Activated naive CD4-positive, alpha-beta T cell treated with anti-CD3 and anti-CD28 coated beads for 36 hours (primary cell): ENCODE measurements at regions not wholly inside any gene's neighbourhood (a gene's known extent, or its start where the extent isn't known, plus 50 kb on each side); places are given as distances from the start of the nearest gene placed in this dataset.
"Not testable (repeated sequence)": the region's sequence is repeated elsewhere in the genome, so short reads cannot be mapped to it uniquely, and the experiment has no call there.

ENCODE experiments used
- CTCF ChIA-PET: fragments of 350-600 bp; sonication (Branson Sonifier 250); formaldehyde crosslinking; loops from one replicate; lab custom pipeline; 2021; ENCODE audit warnings: antibody characterized with exemption; lab: Charles Lee
- DNase-seq: peaks from one replicate; pipeline ENCODE4 v3.0.0-alpha.2; 2020
- H3K27ac Mint-ChIP-seq: one replicate; pipeline ENCODE4 v1.8.0; 2021; ENCODE audit warnings: mild to moderate bottlenecking, mixed read lengths
- H3K27me3 Mint-ChIP-seq: one replicate; pipeline ENCODE4 v1.8.0; 2021; ENCODE audit warnings: low read depth, mixed read lengths
- H3K36me3 Mint-ChIP-seq: one replicate; pipeline ENCODE4 v1.8.0; 2021; ENCODE audit warnings: low read depth, mixed read lengths
- H3K4me1 Mint-ChIP-seq: one replicate; pipeline ENCODE4 v1.8.0; 2021; ENCODE audit warnings: low read depth, mixed read lengths
- H3K4me3 Mint-ChIP-seq: one replicate; pipeline ENCODE4 v1.8.0; 2021; ENCODE audit warnings: mild to moderate bottlenecking, moderate library complexity, mixed read lengths
- H3K9me3 Mint-ChIP-seq: one replicate; pipeline ENCODE4 v1.8.0; 2021; ENCODE audit warnings: mixed read lengths
- intact Hi-C: fragments of 100-400 bp; cut with micrococcal nuclease; formaldehyde crosslinking; loops from one replicate; pipeline ENCODE4 v1.15.1; 2023

DNA sequence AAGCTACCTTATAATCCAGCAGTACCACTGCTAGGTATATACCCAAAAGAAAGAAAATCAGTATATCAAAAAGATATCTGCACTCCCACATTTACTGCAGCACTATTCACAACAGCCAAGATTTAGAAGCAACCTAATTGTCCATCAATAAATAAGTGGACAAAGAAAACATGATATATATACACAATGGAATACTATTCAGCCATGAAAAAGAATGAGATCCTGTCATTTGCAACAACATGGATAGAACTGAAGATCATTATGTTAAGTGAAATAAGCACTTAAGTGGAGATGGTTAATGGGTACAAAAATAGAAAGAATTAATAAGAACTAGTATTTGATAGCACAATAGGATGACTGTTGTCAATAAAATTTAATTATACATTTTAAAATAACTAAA is 90.7 kb upstream of the PKN2 start:
- intact Hi-C loops, result no loop called here
- CTCF ChIA-PET, result interaction anchor here (0.6 to 1.6 kb wide), 4 partner anchors 11 to 417 kb away, joined by 3 read pairs; no protein-coding TSS in a partner anchor
- H3K9me3 Mint-ChIP-seq, result peaks cover 13% of the 10 kb centered on the region

DNA sequence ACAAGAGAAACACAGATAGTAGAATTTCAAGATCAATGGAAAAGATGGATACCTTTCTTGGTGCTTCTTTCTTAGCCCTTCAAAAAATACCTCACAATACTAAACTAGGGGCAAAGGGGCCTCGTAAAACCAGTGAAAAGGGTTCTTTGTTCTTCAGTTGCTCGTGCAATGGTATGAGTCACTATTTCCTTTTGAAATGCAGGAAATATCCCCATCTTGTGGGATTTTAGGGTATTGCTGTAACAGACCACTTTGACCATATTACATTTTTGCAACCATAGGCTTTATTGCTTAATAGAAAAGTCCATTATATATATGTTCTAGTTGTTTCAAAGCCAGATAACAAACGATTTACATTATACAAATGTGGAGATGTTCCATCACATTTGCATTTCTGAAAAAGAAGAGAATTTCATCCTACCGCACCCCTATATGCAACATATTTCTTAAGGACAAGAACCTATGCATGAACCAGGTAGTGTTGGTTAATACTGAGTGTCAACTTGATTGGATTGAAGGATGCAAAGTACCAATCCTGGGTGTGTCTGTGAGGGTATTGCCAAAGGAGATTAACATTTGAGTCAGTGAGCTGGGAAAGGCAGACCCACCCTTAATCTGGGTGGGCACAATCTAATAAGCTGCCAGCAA is 88.6 kb upstream of the PKN2 start:
- DNase-seq, result no peak
- intact Hi-C loops, result loop anchor here (1.0 to 2.0 kb wide), 3 partner anchors 415 to 1303 kb away; no protein-coding TSS in a partner anchor
- peaks cover 4% of the 10 kb centered on the region for H3K4me1 Mint-ChIP-seq
- peaks cover 1% of the 10 kb centered on the region for H3K36me3 Mint-ChIP-seq
- no peak overlapping the region for H3K27ac Mint-ChIP-seq
- H3K27me3 Mint-ChIP-seq, result peaks cover 3% of the 10 kb centered on the region
- peaks cover 9% of the 10 kb centered on the region for H3K9me3 Mint-ChIP-seq
- H3K4me3 Mint-ChIP-seq, result no peak overlapping the region
- CTCF ChIA-PET, result interaction anchor here (0.6 to 1.7 kb wide), 4 partner anchors 9 to 417 kb away, joined by 4 to 5 read pairs (median 4); no protein-coding TSS in a partner anchor

More for the DNA sequence above, 90.7 kb upstream of the PKN2 start:
- H3K4me1 Mint-ChIP-seq, result peaks cover 4% of the 10 kb centered on the region
- no peak overlapping the region for H3K27ac Mint-ChIP-seq
- peaks cover 1% of the 10 kb centered on the region for H3K36me3 Mint-ChIP-seq
- H3K27me3 Mint-ChIP-seq, result peaks cover 6% of the 10 kb centered on the region
- no peak for DNase-seq
- no peak overlapping the region for H3K4me3 Mint-ChIP-seq

DNA sequence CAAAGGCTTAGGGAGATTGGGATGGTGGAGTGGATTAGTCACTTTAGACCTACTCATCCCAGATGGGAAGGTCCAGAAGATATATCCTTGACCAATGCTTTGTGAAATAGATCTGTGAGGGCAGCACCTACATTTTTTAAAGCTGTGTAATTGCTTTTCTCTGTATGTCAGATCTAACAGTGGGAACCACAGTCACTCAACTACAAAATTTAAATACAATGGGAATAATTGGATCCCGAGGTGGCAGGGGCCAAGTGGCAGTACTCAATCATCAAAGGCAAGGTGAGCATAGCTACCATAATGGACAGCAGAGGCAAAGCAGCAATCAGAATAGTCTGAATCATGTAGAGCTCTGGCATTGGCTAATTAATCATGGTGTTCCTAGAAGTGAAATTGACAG is 86.1 kb upstream of the PKN2 start:
- H3K9me3 Mint-ChIP-seq, H3K4me1 Mint-ChIP-seq, H3K27ac Mint-ChIP-seq, H3K4me3 Mint-ChIP-seq, intact Hi-C loops, H3K36me3 Mint-ChIP-seq, H3K27me3 Mint-ChIP-seq, DNase-seq: not testable (repeated sequence)
- CTCF ChIA-PET, result interaction anchor here (0.8 to 0.9 kb wide), 2 partner anchors 406 to 417 kb away, joined by 3 to 4 read pairs; no protein-coding TSS in a partner anchor

DNA sequence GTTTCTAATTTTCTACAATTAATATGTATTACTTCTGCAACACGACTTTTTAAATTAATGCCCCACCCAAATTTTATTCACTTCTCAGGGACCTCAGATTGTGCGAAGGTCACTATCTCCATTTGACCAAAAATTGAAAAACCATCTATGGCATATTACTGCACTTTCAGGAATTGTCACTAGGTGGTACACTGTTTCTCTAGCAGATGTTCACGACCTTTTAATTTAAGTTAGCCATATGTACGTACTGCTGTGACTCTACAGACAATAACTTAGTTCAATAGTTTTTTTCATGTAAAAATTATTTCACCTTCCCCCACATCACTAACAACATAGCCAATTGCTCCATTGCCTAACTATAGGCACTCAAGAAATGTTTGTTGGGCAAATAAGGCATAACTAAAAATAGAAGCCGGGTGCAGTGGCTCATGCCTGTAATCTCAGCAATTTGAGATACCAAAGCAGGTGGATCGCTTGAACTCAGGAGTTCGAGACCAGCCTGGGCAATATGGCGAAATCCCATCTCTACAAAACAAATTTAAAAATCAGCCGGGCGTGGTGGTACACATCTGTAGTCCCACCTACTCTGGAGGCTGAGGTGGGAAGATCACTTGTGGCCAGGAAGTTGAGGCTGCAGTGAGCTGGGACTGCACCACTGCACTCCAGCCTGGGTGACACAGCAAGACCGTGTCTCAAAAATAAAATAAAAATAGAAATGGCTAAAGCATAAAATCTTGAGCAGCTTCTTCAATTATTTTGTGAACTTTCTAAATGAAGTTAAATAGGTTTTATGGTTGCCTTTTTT is 75.7 kb upstream of the PKN2 start:
- intact Hi-C loops, result loop anchor here (1.0 kb wide), 1 partner anchor 269 kb away; no protein-coding TSS in a partner anchor
- Mint-ChIP-seq H3K4me1 (no peaks in the 10 kb centered on the region), H3K27me3 (no peaks in the 10 kb centered on the region), H3K36me3 (no peaks in the 10 kb centered on the region), H3K9me3 (no peaks in the 10 kb centered on the region), H3K4me3 (no peak overlapping the region), H3K27ac (no peak overlapping the region)
- DNase-seq, result no peak
- CTCF ChIA-PET, result interaction anchor here (0.7 to 1.4 kb wide), 3 partner anchors 14 to 96 kb away, joined by 3 read pairs; no protein-coding TSS in a partner anchor

DNA sequence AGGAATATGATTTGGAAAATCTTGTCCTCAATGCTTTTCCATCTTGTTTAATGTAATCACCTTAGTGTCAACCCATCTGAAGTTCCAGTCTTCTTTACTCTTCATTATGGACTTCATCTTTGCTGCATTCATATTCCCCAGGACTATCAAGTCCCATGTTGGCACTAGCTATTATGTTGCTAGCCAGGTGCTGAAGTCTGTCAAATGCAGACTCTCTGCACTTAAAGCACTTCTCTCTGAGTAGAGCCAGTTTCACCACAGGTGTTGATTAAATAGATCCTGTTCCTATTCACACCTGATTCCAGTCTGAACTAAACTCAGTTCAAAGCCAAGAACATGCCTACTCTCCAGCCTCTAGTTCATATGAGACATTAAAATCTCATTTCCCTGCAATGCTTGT is 75.0 kb upstream of the PKN2 start:
- H3K9me3 Mint-ChIP-seq, result no peaks in the 10 kb centered on the region
- no peak for DNase-seq
- H3K27ac Mint-ChIP-seq, result no peak overlapping the region
- H3K4me1 Mint-ChIP-seq, result no peaks in the 10 kb centered on the region
- no peak overlapping the region for H3K4me3 Mint-ChIP-seq
- no peaks in the 10 kb centered on the region for H3K27me3 Mint-ChIP-seq
- intact Hi-C loops, result no loop called here
- H3K36me3 Mint-ChIP-seq, result no peaks in the 10 kb centered on the region
- CTCF ChIA-PET, result interaction anchor here (0.7 to 1.4 kb wide), 3 partner anchors 13 to 97 kb away, joined by 3 read pairs; no protein-coding TSS in a partner anchor

DNA sequence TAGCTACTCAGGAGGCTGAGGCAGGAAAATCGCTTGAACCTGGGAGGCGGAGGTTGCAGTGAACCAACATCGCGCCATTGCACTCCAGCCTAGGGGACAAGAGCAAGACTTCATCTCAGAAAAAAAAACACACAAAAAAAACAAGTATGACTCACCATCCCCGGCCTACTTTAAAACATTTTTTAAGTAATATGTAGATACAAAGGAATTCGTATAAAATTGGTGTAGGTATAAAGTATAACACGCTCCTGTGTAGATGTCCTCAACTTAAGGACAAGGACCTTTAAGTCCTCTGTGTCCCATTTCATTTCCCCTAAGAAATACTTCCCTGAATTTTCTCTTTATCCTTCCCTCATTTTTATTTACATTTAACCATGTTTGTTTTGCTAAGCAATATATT is 73.4 kb upstream of the PKN2 start:
- CTCF ChIA-PET, result no interaction called here
- intact Hi-C loops, result no loop called here
- H3K27ac Mint-ChIP-seq, result no peak overlapping the region
- H3K4me1 Mint-ChIP-seq, result no peaks in the 10 kb centered on the region
- H3K4me3 Mint-ChIP-seq, result no peak overlapping the region
- no peaks in the 10 kb centered on the region for H3K9me3 Mint-ChIP-seq
- no peaks in the 10 kb centered on the region for H3K27me3 Mint-ChIP-seq
- DNase-seq, result no peak
- H3K36me3 Mint-ChIP-seq, result no peaks in the 10 kb centered on the region

DNA sequence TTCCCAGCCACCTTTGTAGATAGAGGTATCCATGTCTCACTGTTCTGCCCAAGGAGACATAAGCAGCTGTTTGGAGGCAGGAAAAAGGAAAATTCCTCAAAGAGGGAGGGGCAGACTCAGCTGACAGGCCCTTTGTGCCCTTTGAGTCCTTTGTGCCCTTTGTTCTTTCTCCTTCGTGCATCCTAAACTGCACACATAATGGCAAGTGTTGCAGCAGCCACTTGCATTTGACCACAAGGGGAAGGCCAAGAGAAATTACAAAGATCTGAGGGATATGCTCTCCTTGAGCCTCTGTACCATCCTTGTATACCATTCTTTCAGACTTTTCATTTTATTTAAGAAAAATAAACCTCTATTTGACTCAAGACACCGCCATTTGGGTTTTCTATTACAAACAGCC is 71.8 kb upstream of the PKN2 start:
- H3K36me3 Mint-ChIP-seq, result no peaks in the 10 kb centered on the region
- DNase-seq, result no peak
- H3K9me3 Mint-ChIP-seq, result peaks cover 2% of the 10 kb centered on the region
- no peak overlapping the region for H3K4me3 Mint-ChIP-seq
- H3K4me1 Mint-ChIP-seq, result no peaks in the 10 kb centered on the region
- CTCF ChIA-PET, result interaction anchor here (0.6 kb wide), 1 partner anchor 251 kb away, joined by 4 read pairs; no protein-coding TSS in a partner anchor
- H3K27me3 Mint-ChIP-seq, result no peaks in the 10 kb centered on the region
- intact Hi-C loops, result no loop called here
- H3K27ac Mint-ChIP-seq, result no peak overlapping the region

DNA sequence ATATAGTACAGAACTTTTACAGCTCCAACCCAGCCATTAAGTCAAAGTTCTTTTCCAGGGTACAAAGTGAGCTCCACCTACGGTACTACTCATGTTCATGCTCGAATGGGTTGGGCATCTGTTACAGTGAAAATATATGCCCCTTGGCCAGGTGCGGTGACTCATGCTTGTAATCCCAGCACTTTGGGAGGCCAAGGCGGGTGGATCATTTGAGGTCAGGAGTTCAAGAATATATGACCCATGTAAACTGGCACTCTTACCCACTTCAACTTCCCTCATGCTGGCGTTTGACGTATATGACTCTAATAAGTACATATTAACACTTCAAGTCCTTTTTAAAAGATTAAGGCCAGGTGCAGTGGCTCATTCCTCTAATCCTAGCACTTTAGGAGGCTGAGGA is 71.3 kb upstream of the PKN2 start:
- DNase-seq, result no peak
- Mint-ChIP-seq H3K4me1 (no peaks in the 10 kb centered on the region), H3K27ac (no peak overlapping the region), H3K9me3 (peaks cover 4% of the 10 kb centered on the region), H3K36me3 (no peaks in the 10 kb centered on the region), H3K27me3 (no peaks in the 10 kb centered on the region), H3K4me3 (no peak overlapping the region)
- CTCF ChIA-PET, result no interaction called here
- intact Hi-C loops, result no loop called here

DNA sequence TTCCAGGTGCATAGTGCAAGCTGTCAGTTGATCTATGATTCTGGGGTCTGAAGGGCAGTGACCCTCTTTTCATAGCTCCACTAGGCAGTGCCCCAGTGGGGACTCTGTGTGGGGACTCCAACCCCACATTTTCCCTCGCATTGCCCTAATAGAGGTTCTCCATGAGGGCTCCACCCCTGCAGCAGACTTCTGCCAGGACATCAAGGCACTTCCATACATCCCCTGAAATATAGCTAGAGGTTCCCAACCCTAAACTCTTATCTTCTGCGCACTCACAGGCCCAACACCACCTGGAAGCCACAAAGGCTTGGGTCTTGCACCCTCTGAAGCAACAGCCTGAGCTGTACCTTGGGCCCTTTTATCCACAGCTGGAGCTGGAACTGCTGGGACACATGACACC is 65.7 kb upstream of the PKN2 start:
- Mint-ChIP-seq H3K36me3 (peaks cover 5% of the 10 kb centered on the region), H3K27ac (no peak overlapping the region), H3K9me3 (peaks cover 16% of the 10 kb centered on the region), H3K4me3 (no peak overlapping the region), H3K27me3 (peaks cover 3% of the 10 kb centered on the region), H3K4me1 (no peaks in the 10 kb centered on the region)
- DNase-seq, result no peak
- intact Hi-C loops, result no loop called here
- CTCF ChIA-PET, result no interaction called here

DNA sequence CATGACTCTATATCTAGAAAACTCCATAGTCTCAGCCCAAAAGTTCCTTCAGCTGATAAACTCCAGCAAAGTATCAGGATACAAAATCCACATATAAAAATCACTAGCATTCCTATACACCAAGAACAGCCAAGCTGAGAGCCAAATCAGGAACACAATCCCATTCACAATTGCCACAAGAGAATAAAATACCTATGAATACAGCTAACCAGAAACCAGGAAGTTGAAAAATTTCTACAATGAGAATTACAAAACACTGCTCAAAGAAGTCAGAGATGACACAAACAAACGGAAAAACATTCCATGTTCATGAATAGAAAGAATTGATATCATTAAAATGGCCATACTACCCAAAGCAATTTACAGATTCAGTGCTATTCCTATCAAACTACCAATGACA is 61.0 kb upstream of the PKN2 start:
- H3K27ac Mint-ChIP-seq, H3K27me3 Mint-ChIP-seq, intact Hi-C loops, DNase-seq, H3K4me1 Mint-ChIP-seq, H3K36me3 Mint-ChIP-seq, H3K4me3 Mint-ChIP-seq: not testable (repeated sequence)
- H3K9me3 Mint-ChIP-seq, result peaks cover 11% of the 10 kb centered on the region
- CTCF ChIA-PET, result interaction anchor here (1.1 kb wide), 1 partner anchor 14 kb away, joined by 3 read pairs; no protein-coding TSS in a partner anchor
